H7 (cell line): ENCODE measurements at regions not wholly inside any gene's neighbourhood (a gene's known extent, or its start where the extent isn't known, plus 50 kb on each side); places are given as distances from the start of the nearest gene placed in this dataset.

Experiments
- DNase-seq: peaks from one replicate; pipeline ENCODE4 v3.0.0; 2012
- H3K27me3 ChIP-seq: 2 replicates; pipeline ENCODE4 v1.6.0; 2011; ENCODE audit warnings: mild to moderate bottlenecking, low read length; ENCODE audit not compliant: control insufficient read depth, insufficient read depth
- H3K36me3 ChIP-seq: replicated peaks from 2 replicates; pipeline ENCODE4 v1.5.1; 2011; ENCODE audit warnings: low read length; ENCODE audit not compliant: control insufficient read depth, insufficient read depth
- H3K4me3 ChIP-seq: 2 replicates; pipeline ENCODE4 v1.5.1; 2011; ENCODE audit warnings: low read depth, mild to moderate bottlenecking, control low read depth, low read length, moderate library complexity; ENCODE audit not compliant: insufficient read depth

- H3K4me3 ChIP-seq, result no peak overlapping the region
- H3K27me3 ChIP-seq, result peaks cover 15% of the 10 kb centered on the region
- no peak for DNase-seq
- H3K36me3 ChIP-seq, result no peaks in the 10 kb centered on the region
These were observed 155.6 kb upstream of the MKI67 start for GRCh38 chr10:128281861-128282260.

- DNase-seq, result no peak
- no peaks in the 10 kb centered on the region for H3K36me3 ChIP-seq
- H3K27me3 ChIP-seq, result peaks cover 31% of the 10 kb centered on the region
- H3K4me3 ChIP-seq, result peak overlapping the region; percentile 23
These were observed 160.0 kb upstream of the MKI67 start for GRCh38 chr10:128286141-128286761.

GRCh38 chr10:128286762-128287500 is 160.7 kb upstream of the MKI67 start:
- DNase-seq, result peak; percentile 91
- H3K4me3 ChIP-seq, result peak overlapping the region; percentile 23
- H3K27me3 ChIP-seq, result peaks cover 31% of the 10 kb centered on the region
- no peaks in the 10 kb centered on the region for H3K36me3 ChIP-seq

GRCh38 chr10:128287921-128288320 is 161.7 kb upstream of the MKI67 start:
- peaks cover 31% of the 10 kb centered on the region for H3K27me3 ChIP-seq
- no peaks in the 10 kb centered on the region for H3K36me3 ChIP-seq
- DNase-seq, result no peak
- H3K4me3 ChIP-seq, result no peak overlapping the region

GRCh38 chr10:128289621-128290020 is 163.4 kb upstream of the MKI67 start:
- no peak for DNase-seq
- Histone ChIP-seq H3K36me3 (no peaks in the 10 kb centered on the region), H3K27me3 (peaks cover 31% of the 10 kb centered on the region), H3K4me3 (no peak overlapping the region)

- Histone ChIP-seq H3K4me3 (no peak overlapping the region), H3K36me3 (no peaks in the 10 kb centered on the region), H3K27me3 (no peaks in the 10 kb centered on the region)
- peak; percentile 70 for DNase-seq
These were observed 168.8 kb upstream of the MKI67 start for GRCh38 chr10:128295003-128295402.

GRCh38 chr10:128296253-128297007 is 170.2 kb upstream of the MKI67 start:
- Histone ChIP-seq H3K4me3 (no peak overlapping the region), H3K36me3 (no peaks in the 10 kb centered on the region), H3K27me3 (no peaks in the 10 kb centered on the region)
- DNase-seq, result no peak

- no peak for DNase-seq
- no peak overlapping the region for H3K4me3 ChIP-seq
- no peaks in the 10 kb centered on the region for H3K27me3 ChIP-seq
- H3K36me3 ChIP-seq, result no peaks in the 10 kb centered on the region
These were observed 171.6 kb upstream of the MKI67 start for GRCh38 chr10:128297709-128298378.

GRCh38 chr10:128298587-128298986 is 172.4 kb upstream of the MKI67 start:
- no peaks in the 10 kb centered on the region for H3K36me3 ChIP-seq
- no peak for DNase-seq
- H3K27me3 ChIP-seq, result no peaks in the 10 kb centered on the region
- H3K4me3 ChIP-seq, result no peak overlapping the region

- no peak for DNase-seq
- Histone ChIP-seq H3K36me3 (no peaks in the 10 kb centered on the region), H3K27me3 (no peaks in the 10 kb centered on the region), H3K4me3 (no peak overlapping the region)
These were observed 174.1 kb upstream of the MKI67 start for GRCh38 chr10:128300290-128300824.

GRCh38 chr10:128301051-128301450 is 174.8 kb upstream of the MKI67 start:
- Histone ChIP-seq H3K4me3 (no peak overlapping the region), H3K36me3 (no peaks in the 10 kb centered on the region), H3K27me3 (no peaks in the 10 kb centered on the region)
- no peak for DNase-seq

- Histone ChIP-seq H3K36me3 (no peaks in the 10 kb centered on the region), H3K4me3 (no peak overlapping the region), H3K27me3 (no peaks in the 10 kb centered on the region)
- DNase-seq, result no peak
These were observed 176.6 kb upstream of the MKI67 start for GRCh38 chr10:128302808-128303207.

- Histone ChIP-seq H3K36me3 (no peaks in the 10 kb centered on the region), H3K27me3 (no peaks in the 10 kb centered on the region), H3K4me3 (no peak overlapping the region)
- no peak for DNase-seq
These were observed 178.0 kb upstream of the MKI67 start for GRCh38 chr10:128304271-128304670.

GRCh38 chr10:128305601-128306345 is 179.6 kb upstream of the MKI67 start:
- Histone ChIP-seq H3K4me3 (no peak overlapping the region), H3K27me3 (no peaks in the 10 kb centered on the region), H3K36me3 (no peaks in the 10 kb centered on the region)
- DNase-seq, result no peak
